Upper lobe of left lung (tissue), 4 donors: ENCODE measurements at regions not wholly inside any gene's neighbourhood (a gene's known extent, or its start where the extent isn't known, plus 50 kb on each side); places are given as distances from the start of the nearest gene placed in this dataset.

ENCODE experiments used
- EP300 ChIP-seq, 4 donors: sonication (generic); formaldehyde crosslinking; IDR thresholded peaks; one replicate each; pipeline ENCODE4 v1.5.1; 2017; ENCODE audit warnings: antibody characterized with exemption in 4 of 4, control low read depth in 2 of 4
- POLR2A ChIP-seq, 4 donors: fragments of 450-650 bp; IDR thresholded peaks; one replicate each; pipeline ENCODE4 v1.5.1; 2016 to 2017; ENCODE audit warnings: antibody characterized with exemption in 4 of 4, mild to moderate bottlenecking in 2 of 4
- TF ChIP-seq, protein P1 (sequence below), 6 experiments: fragments of 450-650 bp in 4 of 6; fragments of 200-600 bp in 2 of 6; sonication (generic) in 2 of 6; IDR thresholded peaks; one replicate each; pipeline ENCODE4 v1.5.1; 2016 to 2019; ENCODE audit warnings: antibody characterized with exemption in 6 of 6

DNA sequence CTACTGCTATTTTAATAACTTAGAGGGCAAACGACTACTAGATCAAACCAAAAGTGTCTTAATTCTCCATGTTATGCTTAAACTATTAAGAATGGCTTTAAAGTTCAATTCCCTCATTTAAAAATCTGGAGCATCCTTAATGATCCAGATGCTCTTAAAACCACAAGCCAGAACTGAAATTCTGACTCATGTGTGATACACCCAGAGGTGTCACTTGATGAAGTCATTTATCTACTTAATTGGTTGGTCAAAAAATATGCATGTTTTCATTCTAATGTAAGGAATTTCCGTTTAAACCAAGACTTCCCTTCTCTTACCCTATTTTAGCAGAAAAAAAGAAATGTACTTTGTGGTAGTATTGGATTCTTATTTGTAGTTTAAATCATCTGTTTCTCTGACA lies 1261.2 kb upstream of the B3GALT2 start:
- TF ChIP-seq, protein P1, sequence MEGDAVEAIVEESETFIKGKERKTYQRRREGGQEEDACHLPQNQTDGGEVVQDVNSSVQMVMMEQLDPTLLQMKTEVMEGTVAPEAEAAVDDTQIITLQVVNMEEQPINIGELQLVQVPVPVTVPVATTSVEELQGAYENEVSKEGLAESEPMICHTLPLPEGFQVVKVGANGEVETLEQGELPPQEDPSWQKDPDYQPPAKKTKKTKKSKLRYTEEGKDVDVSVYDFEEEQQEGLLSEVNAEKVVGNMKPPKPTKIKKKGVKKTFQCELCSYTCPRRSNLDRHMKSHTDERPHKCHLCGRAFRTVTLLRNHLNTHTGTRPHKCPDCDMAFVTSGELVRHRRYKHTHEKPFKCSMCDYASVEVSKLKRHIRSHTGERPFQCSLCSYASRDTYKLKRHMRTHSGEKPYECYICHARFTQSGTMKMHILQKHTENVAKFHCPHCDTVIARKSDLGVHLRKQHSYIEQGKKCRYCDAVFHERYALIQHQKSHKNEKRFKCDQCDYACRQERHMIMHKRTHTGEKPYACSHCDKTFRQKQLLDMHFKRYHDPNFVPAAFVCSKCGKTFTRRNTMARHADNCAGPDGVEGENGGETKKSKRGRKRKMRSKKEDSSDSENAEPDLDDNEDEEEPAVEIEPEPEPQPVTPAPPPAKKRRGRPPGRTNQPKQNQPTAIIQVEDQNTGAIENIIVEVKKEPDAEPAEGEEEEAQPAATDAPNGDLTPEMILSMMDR (IDR thresholded peaks at IDR 0.05): no peak
- TF ChIP-seq EP300 (IDR thresholded peaks at IDR 0.05) (no peak), POLR2A (IDR thresholded peaks at IDR 0.05) (no peak)
